ENCODE measurements at regions not wholly inside any gene's neighbourhood (a gene's known extent, or its start where the extent isn't known, plus 50 kb on each side); places are given as distances from the start of the nearest gene placed in this dataset.
A peak's percentile ranks its signal among the peaks of the same experiment; 100 is the strongest.

GRCh38 chr9:111232997-111233790 lies 96.8 kb downstream of the OR2K2 start:
- H3K36me3 ChIP-seq (ENCODE audit: control insufficient read depth in 2 of 2, insufficient read depth in 2 of 2, low read length in 1 of 2): no peaks in the 10 kb centered on the region
- H3K27ac ChIP-seq (ENCODE audit: control insufficient read depth, insufficient read depth): no peak overlapping the region
- WGBS (ENCODE audit: insufficient coverage, insufficient replicate concordance, low lambda C conversion rate, missing lambda C conversion rate): 15% methylated on average over 8 of the region's 8 CpGs
- no peaks in the 10 kb centered on the region for H3K79me2 ChIP-seq (ENCODE audit: control insufficient read depth, insufficient read depth, low read length)
- intact Hi-C loops (cut with micrococcal nuclease; ENCODE audit: unreplicated experiment): no loop called here
- no peaks in the 10 kb centered on the region for H3K9me3 ChIP-seq (replicated peaks; ENCODE audit: control insufficient read depth, insufficient read depth, low read length)
- RAD21 ChIA-PET (ENCODE audit: unreplicated experiment): interaction anchor here (1.0 to 2.1 kb wide), 5 partner anchors 43 to 197 kb away, joined by 3 to 5 read pairs (median 3); no protein-coding TSS in a partner anchor
- no peak overlapping the region for H2AFZ ChIP-seq (ENCODE audit: control insufficient read depth, low read depth, low read length)
- TF ChIP-seq CBX5 (IDR thresholded peaks at IDR 0.05; ENCODE audit: low read depth): no peak
- no peak for TF ChIP-seq GATAD2B (conservative IDR thresholded peaks at IDR 0.05; ENCODE audit: low read depth)
- TF ChIP-seq SREBF1 (IDR thresholded peaks at IDR 0.05; ENCODE audit: low read length): no peak
- TF ChIP-seq ZNF24 (IDR thresholded peaks at IDR 0.05): no peak
- TF ChIP-seq MEF2A (IDR thresholded peaks at IDR 0.05; ENCODE audit: insufficient read depth, low read depth, low read length): no peak
- no peak for TF ChIP-seq SP1 (IDR thresholded peaks at IDR 0.05; ENCODE audit: low read depth, low read length)
- TF ChIP-seq SMAD1 (IDR thresholded peaks at IDR 0.05; ENCODE audit: low read depth, partially characterized antibody): no peak
- no peak for TF ChIP-seq ATF3 (IDR thresholded peaks at IDR 0.05; ENCODE audit: borderline replicate concordance, extremely low read depth, low read depth, low read length)
- TF ChIP-seq ZBED1 (IDR thresholded peaks at IDR 0.05; ENCODE audit: borderline replicate concordance): no peak
- TF ChIP-seq NFXL1 (IDR thresholded peaks at IDR 0.05; ENCODE audit: borderline replicate concordance): no peak
- TF ChIP-seq BHLHE40 (IDR thresholded peaks at IDR 0.05; ENCODE audit: borderline replicate concordance in 1 of 2, low read depth in 2 of 2, low read length in 1 of 2): no peak
- TF ChIP-seq NR2C2 (IDR thresholded peaks at IDR 0.05; ENCODE audit: borderline replicate concordance, control insufficient read depth, insufficient read length, low read depth): no peak
- no peak for TF ChIP-seq FOXM1 (IDR thresholded peaks at IDR 0.05; ENCODE audit: low read depth, low read length)
- no peak for TF ChIP-seq GABPA (IDR thresholded peaks at IDR 0.05; ENCODE audit: low read depth)
- TF ChIP-seq POLR2A (IDR thresholded peaks at IDR 0.05; ENCODE audit: low read depth, low read length): no peak
- TF ChIP-seq SPI1 (IDR thresholded peaks at IDR 0.05; ENCODE audit: borderline replicate concordance, insufficient read depth, low read depth, low read length): no peak
- TF ChIP-seq SREBF2 (IDR thresholded peaks at IDR 0.05; ENCODE audit: low read length): no peak
- no peak for TF ChIP-seq ZNF274 (IDR thresholded peaks at IDR 0.05; ENCODE audit: insufficient read depth, insufficient read length)
- TF ChIP-seq BCL11A (IDR thresholded peaks at IDR 0.05; ENCODE audit: low read depth, low read length): no peak
- TF ChIP-seq HDGF (IDR thresholded peaks at IDR 0.05): no peak
- H3K4me2 ChIP-seq (ENCODE audit: control insufficient read depth, insufficient read depth): no peak overlapping the region
- H3K4me3 ChIP-seq: no peak overlapping the region
- BruUV-seq (replicated peaks): no TSS peak
- in situ Hi-C loops (cut with MboI): no loop called here
- DNase-seq (ENCODE audit: low read depth, low spot score) (no peak), ATAC-seq (0 out of 3 replicates have a peak, but pooled peaks have one; percentile 40), FAIRE-seq (no peak)
- CTCF ChIA-PET: interaction anchor here (1.2 to 1.4 kb wide), 2 partner anchors 167 to 197 kb away, joined by 3 to 4 read pairs; no protein-coding TSS in a partner anchor
- no peaks in the 10 kb centered on the region for H4K20me1 ChIP-seq (ENCODE audit: control insufficient read depth, insufficient read depth)
- POLR2A ChIA-PET: interaction anchor here (0.6 kb wide), 2 partner anchors 12 to 54 kb away, joined by 3 read pairs; no protein-coding TSS in a partner anchor
- H3K9ac ChIP-seq (ENCODE audit: control insufficient read depth, insufficient read depth, low read length): no peak overlapping the region
- no peaks in the 10 kb centered on the region for H3K4me1 ChIP-seq (ENCODE audit: control insufficient read depth, insufficient read depth, low read length)
- H3K27me3 ChIP-seq (replicated peaks in 1 of 2; ENCODE audit: control insufficient read depth in 2 of 2, insufficient read depth in 2 of 2, low read length in 1 of 2): no peaks in the 10 kb centered on the region
- SMC1A ChIA-PET (ENCODE audit: uncharacterized antibody, unreplicated experiment): interaction anchor here (0.6 to 3.6 kb wide), 5 partner anchors 14 to 194 kb away, joined by 3 to 9 read pairs (median 4); no protein-coding TSS in a partner anchor

All from GM12878 (cell line).